ENCODE measurements at regions not wholly inside any gene's neighbourhood (a gene's known extent, or its start where the extent isn't known, plus 50 kb on each side); places are given as distances from the start of the nearest gene placed in this dataset.

DNA sequence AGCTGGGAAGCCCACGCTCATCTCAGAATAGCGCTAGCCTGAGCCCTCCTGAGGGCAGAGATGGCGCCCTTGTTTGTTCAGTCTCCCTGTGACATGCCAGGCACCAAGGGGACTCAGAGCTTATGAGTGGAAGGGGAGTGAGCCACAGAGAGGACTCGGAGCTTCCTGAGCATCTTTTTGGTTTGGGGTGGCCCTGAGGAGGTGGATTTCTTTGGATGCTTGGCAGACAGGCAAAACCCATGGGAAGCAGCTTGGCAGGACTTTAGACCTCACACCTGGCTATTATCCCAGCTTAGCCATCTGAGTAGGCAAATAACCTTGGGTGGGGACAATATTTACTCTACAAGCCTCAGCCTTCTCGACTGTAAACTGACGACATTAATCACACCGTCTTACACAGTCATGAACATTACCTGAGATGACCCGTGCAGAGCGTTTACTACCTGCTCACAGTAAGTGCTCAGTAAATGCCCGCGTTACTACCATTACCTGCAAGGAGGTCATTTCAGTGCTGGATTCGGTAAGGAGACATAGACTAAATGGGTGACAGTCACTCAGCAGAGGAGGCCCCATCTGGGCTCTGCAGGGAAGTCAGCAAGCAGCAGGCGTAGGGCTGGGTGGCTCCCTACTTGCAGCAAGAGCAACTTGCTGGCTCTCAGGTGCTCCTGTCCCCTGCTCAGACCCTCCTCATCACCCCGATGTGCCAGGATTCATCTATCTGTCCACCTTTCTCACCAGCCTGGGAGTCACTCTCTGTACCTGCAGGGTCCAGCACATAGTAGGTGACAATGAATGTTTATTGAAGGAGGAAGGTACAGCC lies 54.9 kb downstream of the KLHDC7A start:
- no peak for DNase-seq (ENCODE audit: low spot score)

DNA sequence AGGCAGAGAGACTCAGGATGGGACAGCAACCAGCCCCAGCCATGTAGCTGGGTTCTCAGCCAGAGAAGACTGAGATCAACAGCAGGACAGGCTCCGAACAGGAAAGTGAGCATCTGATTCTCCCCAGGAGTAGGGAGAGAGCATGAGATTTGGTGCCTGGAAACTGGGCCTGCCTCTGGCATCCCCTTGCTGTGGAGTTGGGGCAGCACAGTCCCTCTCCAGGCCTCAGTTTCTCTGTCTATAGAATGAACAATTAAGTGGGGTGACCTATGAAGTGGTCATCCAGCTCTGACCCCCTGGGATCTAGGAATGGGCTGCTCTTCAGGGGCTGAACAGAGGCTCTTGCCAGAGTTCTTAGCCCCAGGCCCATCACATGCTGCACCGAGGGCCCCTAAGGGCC lies 55.6 kb downstream of the KLHDC7A start:
- DNase-seq (ENCODE audit: low spot score), result no peak

DNA sequence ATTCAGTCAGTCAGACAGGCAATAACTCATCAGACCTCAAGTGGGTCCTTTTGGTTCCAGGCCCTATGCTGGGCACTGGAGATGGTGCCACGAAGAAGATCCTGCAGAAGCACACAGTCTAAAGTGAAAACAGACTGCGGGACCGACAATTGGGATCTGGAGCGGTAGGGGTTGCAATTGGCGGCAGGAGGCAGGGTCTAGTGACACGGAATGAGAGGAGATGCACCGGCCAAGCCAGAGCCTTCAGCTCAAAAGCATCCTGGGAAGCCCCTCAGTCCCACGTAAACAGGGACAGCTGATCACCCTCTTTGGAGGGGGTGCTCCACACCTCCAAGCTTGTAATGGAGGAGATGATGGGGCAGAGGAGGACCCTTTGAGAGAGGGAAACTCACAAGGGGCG lies 56.2 kb downstream of the KLHDC7A start:
- no peak for DNase-seq (ENCODE audit: low spot score)

DNA sequence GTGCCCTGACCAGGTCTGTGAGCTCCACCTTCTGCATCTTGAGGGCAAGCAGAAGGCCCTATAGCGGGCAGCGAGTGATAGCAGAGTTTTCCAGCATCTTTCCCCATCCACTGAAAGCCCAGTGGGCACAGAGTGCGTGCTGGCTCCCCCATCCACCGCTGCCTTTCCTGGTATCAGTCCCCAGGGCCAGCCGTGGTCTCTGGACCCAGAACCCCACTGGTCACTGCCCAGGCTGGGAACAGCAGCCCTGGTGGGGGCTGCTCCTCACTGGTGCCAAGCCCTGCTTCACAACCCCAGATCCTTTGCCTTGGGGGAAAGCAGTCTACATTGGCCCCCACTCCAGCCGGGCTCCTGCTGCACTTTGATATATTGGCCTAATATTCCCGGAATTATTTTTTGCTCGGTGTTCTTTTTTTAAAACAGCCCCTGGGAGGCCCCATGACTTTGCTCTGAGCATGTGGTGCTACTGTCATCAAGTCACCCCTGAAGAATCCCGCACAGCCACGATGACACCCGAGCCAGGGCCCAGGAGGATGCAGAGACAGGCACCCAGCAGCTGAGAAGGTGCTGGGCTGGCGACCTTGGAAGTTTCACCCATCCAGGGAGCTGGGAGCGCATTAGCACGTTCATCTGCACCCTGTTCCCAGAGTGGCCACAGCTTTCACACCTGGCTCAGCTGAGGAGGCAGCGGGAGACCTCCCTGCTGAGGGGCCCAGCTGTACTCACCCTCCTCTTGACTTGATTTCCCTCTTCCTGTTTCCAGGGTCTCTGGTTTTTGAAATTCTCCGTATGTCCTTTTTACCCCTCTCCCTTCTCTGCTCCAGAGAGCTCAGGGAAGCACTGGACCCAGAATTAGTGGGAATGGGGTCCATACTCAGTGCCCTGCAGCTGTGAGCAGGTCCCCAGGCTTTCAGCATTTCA lies 56.9 kb downstream of the KLHDC7A start:
- DNase-seq (ENCODE audit: low spot score), result no peak

DNA sequence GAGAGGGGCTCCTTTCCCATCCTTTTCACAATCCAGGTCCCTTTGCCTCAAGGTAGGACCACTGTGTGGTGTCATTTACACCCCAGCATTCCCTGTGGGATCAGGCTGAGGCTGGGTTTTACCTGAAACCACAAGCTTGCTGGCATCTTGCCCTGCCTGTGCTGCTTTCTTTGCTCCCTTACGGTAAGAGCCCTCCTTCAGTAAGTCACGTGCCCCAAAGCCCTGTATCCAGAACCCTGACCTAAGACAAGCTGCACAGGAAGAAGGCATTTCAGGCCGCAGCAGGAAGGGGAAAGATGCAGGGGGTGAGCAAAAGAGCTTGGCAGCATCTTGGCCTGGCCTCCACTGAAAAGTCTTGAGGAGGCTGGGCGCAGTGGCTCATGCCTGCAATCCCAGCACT lies 58.4 kb downstream of the KLHDC7A start:
- DNase-seq (ENCODE audit: low spot score), result no peak

DNA sequence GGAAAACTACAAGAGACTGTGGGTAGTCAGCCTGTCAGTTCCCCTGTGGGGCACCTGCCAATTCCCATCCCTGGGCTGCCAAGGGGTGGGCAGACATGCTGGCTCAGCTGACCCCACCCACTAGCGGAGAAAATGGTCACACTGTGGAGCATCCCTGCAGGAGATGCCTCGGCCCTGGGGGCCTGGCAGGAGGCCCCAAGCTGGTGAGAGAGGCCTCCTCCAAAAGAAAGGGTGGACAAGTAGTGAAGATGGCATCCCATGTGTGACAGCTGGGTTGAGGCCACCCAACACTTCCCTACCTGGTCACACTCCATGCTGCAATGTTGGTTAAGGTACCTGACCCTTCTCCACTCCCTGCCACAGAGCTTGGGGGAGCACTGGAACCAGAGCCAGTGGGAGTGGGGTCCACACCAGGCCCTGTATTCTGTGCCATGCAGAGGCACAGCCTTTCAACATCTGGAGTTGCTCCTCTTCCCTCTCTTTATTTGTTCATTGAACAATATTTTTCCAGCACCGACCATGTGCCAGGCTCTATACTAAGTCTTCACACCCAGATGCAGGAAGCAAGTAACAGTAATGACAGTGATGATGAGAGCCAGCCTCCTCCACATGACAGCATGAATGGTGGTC lies 59.5 kb downstream of the KLHDC7A start:
- DNase-seq (ENCODE audit: low spot score), result no peak

DNA sequence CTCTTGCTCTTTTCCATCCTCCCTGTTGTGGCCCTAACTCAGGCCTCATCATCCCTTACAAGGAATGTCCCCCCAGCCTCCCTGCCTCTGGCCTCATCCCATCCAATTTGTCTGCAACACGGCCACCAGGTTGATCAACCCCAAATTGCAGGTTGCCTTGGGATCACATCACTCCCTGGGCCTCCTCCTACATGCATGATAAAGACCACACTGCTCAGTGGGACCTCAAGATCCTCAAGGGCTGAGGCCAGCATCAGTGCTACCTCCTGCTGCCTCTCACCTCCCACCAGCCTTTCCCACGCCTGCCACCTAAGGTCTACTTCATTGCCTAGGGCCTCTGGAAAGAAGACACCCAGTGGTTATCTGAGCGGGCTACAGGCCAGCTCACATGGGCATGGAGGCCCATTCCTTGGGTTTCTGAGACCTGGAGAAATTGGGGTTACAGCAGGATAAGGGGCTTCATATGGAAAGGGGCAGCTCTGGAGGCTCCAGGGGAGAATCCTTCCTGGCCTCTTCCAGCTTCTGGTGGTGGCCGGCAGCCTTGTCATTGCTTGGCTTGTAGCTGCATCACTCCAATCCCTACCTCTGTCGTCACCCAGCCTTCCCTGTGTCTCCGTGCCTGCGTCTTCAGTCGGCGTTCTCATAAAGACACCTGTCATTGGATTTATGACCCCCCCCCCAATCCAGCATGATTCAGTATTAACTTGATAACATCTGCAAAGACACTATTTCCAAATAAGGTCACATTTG lies 60.5 kb downstream of the KLHDC7A start:
- no peak for DNase-seq (ENCODE audit: low spot score)

DNA sequence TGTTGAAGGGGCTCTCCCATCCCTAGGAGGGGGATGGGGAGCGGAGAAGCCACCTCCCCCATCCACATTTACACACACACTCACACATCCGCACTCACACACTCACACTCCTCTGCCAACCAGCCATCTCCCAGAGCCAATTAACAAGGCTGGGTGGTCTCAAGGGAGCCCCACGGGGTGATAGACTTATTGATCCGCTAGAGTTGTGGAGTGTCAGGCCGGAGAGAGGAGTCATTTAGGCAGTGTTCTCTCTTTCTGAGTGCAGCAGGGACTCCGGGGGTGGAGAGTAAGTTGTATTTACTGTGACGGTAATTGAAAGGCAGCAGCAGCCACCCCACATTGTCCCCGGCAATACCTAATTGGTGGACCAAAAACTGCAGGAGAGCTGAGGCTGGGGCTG lies 61.6 kb downstream of the KLHDC7A start:
- no peak for DNase-seq (ENCODE audit: low spot score)

DNA sequence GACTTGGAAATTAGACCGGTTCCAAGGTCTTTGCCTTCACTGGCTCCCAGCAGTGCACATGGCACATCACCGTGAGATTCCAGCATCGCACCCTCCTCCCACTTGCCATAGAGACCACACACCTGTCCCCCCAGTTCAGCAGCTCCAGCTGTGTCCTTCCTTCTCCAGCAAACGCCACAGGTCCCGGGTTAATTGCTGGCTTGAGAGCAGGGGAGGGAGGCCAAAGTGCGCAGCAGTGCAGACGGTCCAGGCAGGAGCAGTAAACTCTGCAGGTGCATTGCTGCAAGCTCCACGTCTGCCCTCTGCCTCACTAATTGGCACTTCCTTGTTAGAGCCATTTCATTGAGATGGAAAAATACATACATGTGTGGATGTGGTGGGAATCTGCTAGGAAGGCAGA lies 65.3 kb downstream of the KLHDC7A start:
- DNase-seq (ENCODE audit: low spot score), result no peak

DNA sequence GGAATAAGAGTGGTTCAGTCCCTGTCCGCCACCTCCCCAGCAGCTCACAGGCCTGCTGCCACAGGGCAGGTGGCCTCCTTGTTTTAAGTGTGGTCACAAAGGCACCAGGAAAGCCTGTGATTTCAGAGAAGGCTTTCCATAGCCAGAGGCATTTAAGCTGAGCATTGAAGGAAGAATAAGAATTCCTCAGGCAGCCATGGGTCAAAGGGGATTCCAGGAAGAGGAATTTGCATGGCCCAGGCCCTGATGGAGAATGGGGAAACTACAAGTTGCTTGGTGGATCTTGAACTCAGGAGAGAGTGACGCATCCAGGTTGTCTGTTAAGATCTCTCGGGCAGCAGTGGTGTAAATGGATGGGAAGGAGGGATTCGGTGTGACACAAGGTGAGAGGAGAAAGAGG lies 66.7 kb downstream of the KLHDC7A start:
- DNase-seq (ENCODE audit: low spot score), result no peak

DNA sequence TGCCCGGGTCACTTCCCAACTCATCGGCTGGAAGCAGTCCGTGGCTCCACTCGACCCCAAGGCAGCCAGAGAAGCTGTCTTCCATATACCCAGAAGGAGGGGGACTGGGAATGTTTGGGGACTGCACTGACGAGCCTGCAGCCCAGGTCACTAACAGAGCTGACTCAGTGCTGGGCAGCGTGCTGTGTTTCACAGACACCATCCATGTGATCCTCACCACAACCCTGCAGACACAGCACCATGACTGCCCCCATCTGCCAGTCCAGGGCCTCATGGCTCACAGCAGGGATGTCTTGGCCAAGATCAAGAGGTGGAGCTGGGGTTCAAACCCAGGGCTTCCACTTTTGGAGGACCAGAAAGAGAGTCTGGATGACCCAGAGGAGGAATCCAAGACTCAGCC lies 67.9 kb downstream of the KLHDC7A start:
- DNase-seq (ENCODE audit: low spot score), result no peak

DNA sequence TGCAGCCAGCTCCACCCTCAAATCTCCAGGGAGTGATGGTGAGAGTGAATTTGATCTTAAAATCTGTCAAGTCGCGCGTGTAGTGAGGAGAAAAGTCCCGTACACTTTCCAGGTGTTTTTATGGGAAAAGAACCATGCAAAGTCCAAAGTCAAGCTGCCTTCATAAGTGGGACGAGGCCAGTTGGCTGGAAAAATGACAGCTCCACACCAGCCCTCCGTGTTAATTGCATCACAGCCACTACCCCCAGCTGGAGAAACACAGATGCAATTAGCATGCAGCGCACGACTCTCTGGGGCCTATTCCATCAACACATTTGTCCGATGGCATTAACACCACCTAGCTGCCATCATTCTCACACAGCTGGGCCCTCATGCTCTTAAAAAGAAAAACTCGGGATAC lies 68.4 kb downstream of the KLHDC7A start:
- DNase-seq (ENCODE audit: low spot score), result no peak

DNA sequence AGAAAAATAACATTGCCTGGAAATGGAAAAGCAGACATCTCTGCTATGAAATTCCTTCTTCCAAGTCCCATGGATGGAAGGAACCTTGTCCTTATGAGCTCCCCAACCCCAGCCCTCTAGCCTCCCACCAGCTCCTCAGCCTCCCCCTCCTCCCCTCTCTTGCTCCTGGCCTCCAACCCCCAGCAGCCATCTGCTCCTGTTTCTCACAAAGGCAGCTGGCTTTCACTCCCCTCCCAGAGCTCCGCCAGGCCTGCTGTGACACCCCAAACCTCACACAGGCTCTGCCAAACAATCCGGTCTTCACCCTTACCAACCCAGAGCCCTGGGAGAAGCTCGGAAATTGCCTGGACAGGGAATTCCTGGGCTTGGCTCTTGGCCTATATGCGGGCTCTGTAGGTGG lies 69.2 kb downstream of the KLHDC7A start:
- no peak for DNase-seq (ENCODE audit: low spot score)

DNA sequence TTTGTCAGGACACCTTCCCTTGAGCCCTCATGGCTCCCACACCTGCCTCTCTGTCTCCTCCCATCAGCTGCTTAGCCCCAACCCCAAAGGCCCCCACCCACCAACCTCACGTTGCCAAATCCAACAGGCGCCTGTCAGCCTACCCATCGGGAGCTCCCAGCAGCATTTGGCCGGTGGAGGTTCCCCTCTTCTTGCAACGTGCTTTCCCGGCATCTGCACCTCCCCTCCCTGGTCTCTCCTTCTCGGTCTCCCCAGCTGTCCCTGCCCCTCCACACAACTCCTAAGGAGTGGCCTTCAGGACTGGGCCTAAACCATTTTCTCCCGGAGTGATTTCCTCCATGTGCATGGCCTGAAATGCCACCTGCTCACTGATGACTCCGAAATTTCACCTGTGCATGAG lies 71.9 kb downstream of the KLHDC7A start:
- no peak for DNase-seq (ENCODE audit: low spot score)

DNA sequence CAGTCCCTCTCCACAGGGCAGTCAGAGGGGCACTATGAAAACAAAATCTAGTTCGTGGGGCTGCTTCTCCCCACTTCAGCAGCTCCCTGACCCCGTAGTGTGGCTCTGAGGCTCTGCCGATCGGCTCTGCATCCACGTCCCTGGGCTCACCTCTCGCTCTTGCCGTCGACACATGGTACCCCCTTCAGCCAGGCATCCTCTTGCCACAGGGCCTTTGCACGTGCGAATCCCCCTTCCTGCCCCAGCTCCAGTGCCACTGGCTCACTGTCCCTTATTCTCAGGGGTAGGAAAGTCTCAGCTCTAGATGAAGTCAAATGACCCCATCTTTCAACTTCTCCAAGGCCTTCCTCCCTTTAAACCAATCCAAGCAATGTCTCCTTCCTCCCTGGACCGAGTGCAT lies 72.7 kb downstream of the KLHDC7A start:
- no peak for DNase-seq (ENCODE audit: low spot score)

DNA sequence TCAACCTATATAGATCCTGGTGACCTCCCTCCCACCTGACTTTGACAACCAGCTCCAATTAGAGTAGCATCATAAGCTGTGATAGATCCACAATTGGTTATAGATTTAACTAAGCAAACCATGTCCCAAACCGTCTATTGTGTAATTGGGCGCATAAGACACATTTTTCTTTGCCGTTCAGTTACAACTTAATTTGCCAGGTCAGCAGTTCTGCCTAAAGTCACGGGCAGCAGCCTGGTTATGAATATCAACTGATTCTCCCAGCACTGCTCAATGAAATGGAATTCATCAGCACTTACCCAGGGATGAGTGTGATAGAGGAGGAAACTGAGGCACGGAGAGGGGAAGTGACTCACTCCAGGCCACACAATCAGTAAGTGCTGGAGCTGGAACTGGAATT lies 73.4 kb downstream of the KLHDC7A start:
- DNase-seq (ENCODE audit: low spot score), result no peak

DNA sequence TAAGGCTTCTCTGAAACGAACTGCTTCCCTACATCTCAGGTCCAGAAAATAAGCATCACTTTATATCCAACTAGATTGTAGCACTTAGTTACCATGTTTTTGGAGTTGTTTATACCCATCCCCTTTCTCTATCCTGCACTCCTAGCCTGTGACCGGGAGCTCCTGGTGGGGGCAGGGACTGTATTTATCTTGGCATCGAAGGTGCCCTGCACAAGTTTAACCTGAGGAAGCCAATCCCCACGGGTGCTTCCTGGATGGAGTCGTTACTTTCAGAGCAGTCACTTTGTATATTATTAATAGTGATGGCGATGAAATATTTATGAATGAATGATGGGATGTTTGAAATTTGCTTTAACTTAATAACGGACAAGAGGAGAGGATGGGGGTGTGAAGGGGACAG lies 73.9 kb downstream of the KLHDC7A start:
- no peak for DNase-seq (ENCODE audit: low spot score)

DNA sequence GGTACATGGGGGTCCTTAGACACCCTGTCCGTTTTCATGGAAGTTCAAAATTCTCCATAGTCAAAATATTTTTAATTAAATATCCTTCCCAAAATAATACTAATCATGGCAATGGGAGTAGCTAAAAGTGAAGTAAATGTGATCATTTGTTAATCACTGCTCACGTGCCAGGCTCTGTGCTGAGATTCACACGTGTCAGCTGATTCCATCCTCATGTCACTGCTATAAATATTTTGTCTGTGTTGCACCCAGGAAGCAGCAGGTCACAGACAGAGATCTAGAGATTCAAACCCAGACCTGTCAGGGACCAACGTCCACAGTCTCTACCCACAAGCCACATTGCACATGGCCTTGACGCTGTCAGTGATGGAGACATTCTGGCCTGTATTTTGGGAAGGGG lies 74.3 kb downstream of the KLHDC7A start:
- no peak for DNase-seq (ENCODE audit: low spot score)

DNA sequence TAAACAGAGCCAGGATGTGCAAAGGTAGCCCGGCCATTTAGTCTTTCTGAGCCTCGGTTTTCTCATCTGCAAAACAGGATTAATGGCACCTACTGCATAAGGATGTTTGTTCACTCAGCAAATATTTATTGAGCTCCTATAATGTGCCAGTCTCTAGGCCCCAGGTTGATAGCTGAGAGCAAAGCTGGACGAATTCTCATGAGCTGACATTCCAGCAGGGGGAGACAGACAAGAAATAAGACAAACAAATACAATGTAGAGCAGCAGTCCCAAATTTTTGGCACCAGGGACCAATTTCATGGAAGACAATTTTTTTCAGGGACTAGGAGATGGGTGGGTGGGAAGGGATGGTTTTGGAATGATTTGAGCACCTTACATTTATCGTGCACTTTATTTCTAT lies 74.3 kb upstream of the PAX7 start:
- peak; percentile 49 for DNase-seq (ENCODE audit: low spot score)

DNA sequence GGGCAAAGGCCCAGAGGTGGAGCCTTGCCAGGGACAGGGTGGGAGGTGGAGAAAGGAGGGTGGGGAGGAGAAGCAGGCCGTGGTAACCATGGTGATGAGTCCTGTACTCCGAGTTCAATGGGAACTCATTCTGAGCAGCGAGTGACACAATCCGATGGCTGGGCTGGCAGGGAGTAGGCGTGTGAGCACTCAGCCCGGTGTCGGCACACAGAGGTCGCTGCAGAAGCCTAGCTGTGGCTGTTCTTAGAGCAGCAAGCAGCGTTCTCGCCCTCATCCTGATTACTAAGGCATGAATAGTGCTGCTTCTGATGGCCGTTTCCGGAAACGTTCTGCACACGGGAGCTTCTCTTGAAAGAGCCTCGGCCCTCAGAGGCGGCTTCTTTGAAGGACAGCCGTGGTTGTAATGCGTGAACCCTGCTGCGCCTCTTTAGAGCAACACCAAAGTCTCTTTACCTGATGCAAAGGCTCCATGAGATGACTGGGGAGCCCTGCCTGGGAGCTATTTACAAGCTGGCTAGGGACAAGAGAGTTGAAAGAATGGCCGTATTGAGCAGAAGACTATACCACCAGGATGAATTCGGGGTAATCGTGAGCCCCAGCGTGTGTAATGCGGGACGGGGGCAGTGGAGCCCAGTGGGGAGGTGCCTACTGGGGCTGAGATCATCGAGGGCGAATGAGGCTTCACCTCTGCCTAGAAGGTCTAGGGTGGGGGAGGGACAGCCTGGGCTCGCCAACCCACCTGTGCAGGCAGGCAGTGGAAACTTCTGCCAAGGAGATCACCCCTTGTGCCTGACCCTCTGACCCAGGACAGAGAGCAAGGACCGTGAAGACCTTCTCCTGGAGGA lies 72.8 kb upstream of the PAX7 start:
- DNase-seq (ENCODE audit: low spot score), result no peak

DNA sequence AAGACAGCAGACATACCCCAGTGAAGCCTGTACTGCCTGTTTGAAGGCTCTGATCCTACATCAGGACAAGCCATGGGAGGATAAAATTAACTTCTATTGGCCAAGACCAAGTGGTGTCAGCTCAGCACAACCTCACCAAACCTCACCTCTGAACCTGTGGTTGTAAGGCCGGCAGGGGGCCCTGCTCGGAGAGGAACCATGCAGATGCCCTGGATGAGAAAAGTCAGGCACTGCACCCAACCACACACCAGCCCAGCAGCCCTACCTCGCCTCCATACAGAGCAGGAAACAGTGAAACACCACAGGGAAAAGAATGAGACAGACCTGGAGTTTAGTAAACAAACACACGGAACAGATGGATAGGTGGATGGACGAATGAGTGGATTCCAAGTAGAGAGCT lies 70.0 kb upstream of the PAX7 start:
- DNase-seq (ENCODE audit: low spot score), result peak; percentile 19
